ENCODE measurements at regions not wholly inside any gene's neighbourhood (a gene's known extent, or its start where the extent isn't known, plus 50 kb on each side); places are given as distances from the start of the nearest gene placed in this dataset.

- peak; percentile 49 for DNase-seq
Observed at GRCh38 chr6:170176898-170177771, 113.7 kb downstream of the DLL1 start.

GRCh38 chr6:170176136-170176897, 114.6 kb downstream of the DLL1 start:
- peak; percentile 58 for DNase-seq

- DNase-seq, result no peak
Observed at GRCh38 chr6:170175644-170176135, 115.2 kb downstream of the DLL1 start.

GRCh38 chr6:170174771-170175643, 115.9 kb downstream of the DLL1 start:
- DNase-seq, result no peak

GRCh38 chr6:170174124-170174770, 116.6 kb downstream of the DLL1 start:
- DNase-seq, result no peak

GRCh38 chr6:170173335-170173881, 117.5 kb downstream of the DLL1 start:
- no peak for DNase-seq

- DNase-seq, result no peak
Observed at GRCh38 chr6:170172825-170173256, 118.0 kb downstream of the DLL1 start.

GRCh38 chr6:170172392-170172791, 118.5 kb downstream of the DLL1 start:
- no peak for DNase-seq

GRCh38 chr6:170167657-170168159, 123.2 kb downstream of the DLL1 start:
- DNase-seq, result no peak

GRCh38 chr6:170166511-170167122, 124.3 kb downstream of the DLL1 start:
- peak; percentile 22 for DNase-seq

- DNase-seq, result no peak
Observed at GRCh38 chr6:170165471-170166117, 125.3 kb downstream of the DLL1 start.

GRCh38 chr6:170165085-170165470, 125.8 kb downstream of the DLL1 start:
- no peak for DNase-seq

GRCh38 chr6:170164271-170164900, 126.5 kb downstream of the DLL1 start:
- DNase-seq, result no peak

GRCh38 chr6:170163405-170164170, 127.3 kb downstream of the DLL1 start:
- no peak for DNase-seq

GRCh38 chr6:170162775-170163404, 128.0 kb downstream of the DLL1 start:
- no peak for DNase-seq

- no peak for DNase-seq
Observed at GRCh38 chr6:170162011-170162774, 128.7 kb downstream of the DLL1 start.

- no peak for DNase-seq
Observed at GRCh38 chr6:170160628-170161611, 130.0 kb downstream of the DLL1 start.

All from DMS79 treated with DMSO at 0.1 percent for 48 hours (cell line).